Stimulated activated CD8-positive, alpha-beta memory T cell treated with anti-CD3 and anti-CD28 coated beads, Interleukin-4, amount 100 ng/mL, for 48 hours (primary cell): ENCODE measurements at regions not wholly inside any gene's neighbourhood (a gene's known extent, or its start where the extent isn't known, plus 50 kb on each side); places are given as distances from the start of the nearest gene placed in this dataset.
"Not testable (repeated sequence)": the region's sequence is repeated elsewhere in the genome, so short reads cannot be mapped to it uniquely, and the experiment has no call there.

Experiments used
- DNase-seq: peaks from one replicate; pipeline ENCODE4 v3.0.0-alpha.2; 2020

DNA sequence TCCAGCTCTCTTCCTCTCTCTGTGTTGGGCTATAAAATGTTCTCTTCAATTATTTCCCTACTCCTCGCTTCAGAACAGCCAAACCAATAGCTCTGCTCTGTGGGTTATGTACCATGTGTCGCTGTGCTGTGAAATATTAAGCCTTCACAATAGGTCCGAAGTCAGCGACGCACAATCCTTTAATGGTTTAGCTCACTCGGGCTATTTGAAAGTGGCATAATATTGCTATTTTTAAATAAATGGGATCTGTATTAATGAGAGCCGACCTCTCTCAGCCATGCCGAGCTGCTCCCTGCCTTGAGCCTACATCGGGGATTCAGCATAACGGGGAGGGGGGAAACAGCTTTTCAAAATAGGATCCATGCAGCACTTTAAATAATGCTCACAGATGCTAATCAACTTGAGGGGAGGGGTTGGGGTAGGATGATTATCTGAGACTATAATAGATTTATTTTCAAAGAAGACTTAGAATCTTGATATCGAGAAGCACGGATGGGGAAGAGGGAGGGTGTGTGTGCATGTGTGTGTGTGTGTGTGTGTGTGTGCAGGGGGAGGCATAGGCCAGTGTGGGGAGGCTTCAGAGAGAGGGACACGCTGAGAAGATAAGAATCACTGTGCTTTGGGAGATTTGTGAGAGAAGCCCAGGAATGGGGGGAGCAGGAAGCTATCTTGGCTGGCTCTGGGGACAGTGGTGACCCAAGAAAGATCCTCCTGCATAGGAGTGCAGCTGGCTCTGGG lies 271.5 kb downstream of the NXPE2 start:
- DNase-seq, result no peak

DNA sequence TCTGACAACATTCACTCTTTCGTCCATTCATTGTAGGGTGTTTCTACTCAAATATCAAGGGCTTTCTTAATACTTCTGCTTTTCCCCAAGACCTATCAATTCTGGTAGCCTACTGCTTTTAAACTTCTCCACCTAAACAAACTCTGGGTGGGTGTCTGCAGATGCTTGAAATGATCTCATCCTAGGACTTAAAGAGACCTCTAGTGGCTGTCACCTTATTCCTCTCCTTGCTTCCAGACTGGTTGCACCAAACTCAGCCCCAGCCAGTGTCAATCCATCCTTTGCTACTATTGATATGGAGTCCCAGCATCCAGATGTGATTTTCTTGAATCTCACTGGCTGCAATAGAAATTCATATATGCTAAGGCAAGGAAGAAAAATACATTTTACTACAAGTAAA lies 274.7 kb downstream of the NXPE2 start:
- DNase-seq, result no peak

DNA sequence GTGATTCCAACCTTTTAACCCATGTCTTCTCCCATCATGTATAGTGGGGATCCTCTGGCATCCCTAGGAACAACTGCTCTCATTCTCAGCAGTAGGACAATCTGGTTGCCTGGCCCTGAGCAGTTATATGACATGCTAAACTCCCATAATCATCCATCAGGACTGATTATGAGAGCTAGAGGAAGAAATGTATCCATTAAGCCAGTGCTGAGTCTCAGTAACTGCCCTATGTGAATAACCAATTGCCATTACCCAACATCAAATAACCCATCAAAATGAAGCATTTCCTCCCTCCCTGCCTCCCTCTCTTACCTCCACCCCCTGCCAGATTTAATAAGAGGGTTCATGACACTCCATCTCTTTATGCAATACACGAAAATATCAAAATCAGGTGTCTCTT lies 277.6 kb downstream of the NXPE2 start:
- no peak for DNase-seq

DNA sequence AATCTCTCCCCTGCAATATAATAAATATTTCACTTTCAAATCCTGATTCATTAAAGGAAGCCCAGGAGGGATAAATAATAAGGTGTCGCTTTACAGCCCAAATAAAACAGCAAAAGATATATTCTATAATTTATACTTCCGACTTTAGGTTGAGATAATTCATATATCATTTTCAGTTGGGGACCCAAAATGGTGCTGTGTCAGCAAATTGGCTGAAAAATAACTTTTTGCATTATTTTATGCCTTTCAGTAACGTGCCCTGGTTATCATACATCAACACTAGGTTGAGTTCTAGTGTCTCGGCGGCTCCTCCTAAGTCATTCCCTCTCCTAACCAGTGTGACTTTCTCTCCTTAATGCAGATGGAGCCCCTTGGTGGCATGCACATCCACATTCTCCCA lies 278.2 kb downstream of the NXPE2 start:
- DNase-seq, result no peak

DNA sequence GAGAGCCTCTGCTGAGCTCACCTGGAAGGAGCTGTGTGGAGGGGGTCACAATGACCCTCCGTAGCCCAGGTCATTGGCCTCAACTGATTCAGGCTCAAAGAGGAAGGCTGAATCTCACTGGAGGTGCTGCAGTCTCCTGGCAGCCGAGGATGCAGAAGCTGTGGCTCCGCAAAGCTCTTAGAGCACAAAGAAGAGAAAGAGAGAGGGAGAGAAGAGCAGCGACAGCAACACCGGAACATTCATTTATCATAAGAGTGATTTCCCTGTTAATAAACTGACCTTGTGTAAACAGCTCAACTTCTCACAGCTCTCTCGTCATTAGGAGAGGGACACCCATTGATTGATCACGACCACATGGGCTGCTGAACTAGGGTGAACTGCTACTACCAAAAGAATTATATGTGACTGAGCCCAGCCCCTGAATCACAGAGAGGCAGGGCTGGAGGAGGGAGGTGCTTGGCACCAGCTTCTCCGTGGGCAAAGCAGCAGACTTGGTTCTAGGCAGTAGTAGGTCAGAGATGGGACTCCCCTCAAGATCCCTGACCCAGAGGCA lies 281.7 kb downstream of the NXPE2 start:
- DNase-seq, result no peak

DNA sequence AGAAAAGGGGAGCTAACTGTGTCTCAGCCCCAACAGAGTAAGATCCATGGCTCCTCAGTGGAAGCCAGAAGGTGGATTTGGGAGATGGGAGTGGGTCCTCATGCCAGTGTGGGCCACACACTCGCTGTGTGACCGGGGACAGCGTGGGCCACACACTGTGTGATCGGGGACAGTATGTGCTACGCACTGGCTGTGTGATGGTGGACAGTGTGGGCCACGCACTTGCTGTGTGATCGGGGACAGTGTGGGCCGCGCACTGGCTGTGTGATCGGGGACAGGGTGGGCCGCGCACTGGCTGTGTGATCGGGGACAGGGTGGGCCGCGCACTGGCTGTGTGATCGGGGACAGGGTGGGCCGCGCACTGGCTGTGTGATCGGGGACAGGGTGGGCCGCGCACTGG lies 282.5 kb downstream of the NXPE2 start:
- DNase-seq, result not testable (repeated sequence)

DNA sequence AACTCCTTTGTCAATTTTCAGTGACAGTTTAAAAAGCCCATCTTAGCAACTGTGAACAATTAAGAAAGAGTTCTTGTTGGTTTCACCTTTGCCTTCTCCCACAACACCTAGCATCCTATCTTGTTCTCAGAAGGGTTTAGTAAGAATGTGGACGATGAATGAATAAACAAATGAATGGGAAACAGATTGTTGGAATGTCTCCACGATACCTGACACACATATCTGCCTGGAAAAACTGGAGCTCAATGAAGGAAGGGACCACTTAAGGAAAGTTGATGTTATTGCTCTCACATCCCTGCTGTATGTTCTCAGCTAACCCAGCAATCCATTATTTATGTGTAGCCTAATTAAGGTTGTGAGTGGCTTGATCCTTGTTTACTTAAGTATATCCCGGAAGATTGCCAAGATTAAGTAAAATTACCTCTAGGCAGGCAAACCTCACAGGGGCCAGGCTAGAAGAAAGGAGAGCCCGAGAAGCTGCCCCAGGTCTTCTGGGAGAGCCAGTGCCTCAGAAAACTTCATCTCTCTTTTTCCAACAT lies 286.4 kb downstream of the NXPE2 start:
- no peak for DNase-seq

DNA sequence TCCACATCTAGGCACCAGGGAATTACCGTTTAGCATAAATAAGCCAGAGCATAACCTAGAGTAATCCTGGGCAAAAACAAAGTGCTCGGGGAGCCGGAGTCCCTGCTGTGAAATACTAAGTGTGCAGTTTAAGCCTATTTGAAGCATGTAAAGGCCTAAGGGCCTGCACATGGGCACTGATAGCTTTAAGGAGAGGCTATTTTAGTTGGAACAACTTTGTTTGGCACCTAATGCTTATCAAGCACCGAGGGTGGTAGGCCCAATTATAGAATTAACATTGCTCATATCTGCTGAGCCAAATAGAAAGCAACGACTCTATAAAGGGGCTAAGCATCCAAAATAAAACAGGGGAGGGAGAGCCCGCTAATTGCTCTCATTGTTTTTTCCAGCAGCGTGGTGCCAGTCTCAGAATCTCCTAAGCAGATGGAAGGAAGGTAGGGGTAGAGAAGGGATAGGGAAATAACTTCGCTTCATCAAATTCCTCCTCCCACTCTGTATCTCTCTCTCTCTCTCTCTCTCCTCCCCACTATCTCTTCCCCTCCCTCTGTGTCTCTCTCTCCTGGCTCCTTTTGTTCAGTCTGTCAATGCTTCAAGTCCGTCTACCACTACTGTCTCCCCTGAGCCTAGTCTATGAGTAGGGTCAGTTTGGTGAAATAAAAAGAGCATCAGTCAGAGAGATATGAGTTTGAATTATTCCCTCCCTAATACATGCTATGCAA lies 292.8 kb downstream of the NXPE2 start:
- no peak for DNase-seq

DNA sequence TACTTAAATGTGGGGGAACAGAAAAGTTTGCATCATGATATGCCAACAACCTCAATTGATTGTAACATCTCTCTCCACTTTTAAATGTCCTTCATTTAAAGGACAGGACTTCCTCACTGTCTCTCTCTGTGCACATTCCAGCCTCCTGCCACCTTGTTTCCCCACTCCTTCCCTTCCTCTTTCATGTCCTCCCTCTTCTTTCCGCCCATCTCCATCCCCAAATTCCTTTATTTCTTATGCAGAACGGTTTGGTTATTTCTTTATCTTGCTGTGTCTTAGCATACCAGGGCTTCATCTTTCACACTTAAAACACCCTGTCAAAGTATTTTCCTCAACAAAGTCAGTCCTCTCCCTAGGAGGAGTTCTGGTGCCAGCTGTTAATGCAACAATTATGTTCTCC lies 293.8 kb downstream of the NXPE2 start:
- DNase-seq, result no peak

DNA sequence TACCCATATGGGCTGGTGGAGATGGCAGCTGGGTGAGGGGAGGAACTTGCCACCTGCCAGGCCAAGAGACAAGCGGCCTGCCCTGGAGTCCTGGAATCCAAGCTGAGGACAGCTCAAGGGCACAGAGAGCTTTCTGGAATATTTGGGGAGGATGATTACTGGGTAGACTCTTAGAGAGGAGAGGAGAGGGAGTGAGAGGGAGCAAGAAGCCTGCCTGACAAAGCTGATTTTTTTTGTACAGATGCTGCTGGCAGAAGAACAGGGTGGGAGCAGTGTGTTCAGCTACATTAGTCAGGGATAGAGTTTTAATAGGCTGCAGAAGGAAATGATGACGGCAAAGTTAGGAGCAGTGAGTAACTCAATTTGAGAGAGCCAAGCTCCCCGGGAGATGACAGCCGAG lies 299.3 kb downstream of the NXPE2 start:
- no peak for DNase-seq

DNA sequence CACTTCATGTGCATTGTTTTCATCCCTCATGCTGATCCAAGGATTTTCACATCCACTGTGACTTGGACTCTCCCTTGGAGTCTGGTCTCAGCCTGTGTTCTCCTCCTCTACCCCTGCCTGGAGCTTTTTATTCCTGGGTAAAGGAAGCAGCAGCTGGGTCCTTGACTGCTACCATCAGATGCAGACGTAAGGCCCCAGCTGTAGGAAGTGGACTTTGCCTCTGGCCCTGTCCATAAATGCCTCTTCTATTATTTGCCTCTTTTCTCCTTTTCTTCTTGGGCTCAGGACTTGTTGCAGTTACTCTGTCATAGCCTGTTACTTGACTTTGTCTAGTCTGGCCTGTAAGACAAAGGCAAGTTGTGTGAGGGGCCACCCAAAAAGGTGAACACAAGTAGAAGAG lies 303.8 kb downstream of the NXPE2 start:
- DNase-seq, result no peak

DNA sequence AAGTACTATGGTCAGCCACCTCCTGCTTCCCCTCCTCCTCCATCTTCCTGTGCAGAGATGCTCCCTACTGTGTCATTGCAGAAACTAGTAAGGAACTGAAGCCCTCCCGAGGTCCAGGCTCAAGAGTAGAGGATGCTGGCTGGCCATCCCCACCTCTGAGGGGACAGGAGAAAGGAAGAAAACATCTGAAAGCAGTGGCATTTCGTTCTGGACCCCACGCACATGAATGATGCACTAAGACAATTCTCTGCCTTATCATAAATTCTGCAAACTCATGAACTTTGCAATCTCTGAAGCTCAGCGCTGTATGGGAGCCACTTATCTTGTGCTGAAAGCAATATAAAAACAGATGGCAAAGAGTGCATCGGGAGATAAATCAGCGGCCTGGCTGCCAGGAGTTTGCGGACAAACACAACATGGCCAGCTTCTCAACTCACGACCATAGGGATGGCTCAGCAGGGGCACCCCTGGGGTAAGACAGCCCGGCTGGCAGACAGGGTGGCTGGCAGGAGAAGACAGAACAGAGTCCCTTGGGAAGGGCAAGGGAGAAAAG lies 306.4 kb downstream of the NXPE2 start:
- DNase-seq, result no peak

DNA sequence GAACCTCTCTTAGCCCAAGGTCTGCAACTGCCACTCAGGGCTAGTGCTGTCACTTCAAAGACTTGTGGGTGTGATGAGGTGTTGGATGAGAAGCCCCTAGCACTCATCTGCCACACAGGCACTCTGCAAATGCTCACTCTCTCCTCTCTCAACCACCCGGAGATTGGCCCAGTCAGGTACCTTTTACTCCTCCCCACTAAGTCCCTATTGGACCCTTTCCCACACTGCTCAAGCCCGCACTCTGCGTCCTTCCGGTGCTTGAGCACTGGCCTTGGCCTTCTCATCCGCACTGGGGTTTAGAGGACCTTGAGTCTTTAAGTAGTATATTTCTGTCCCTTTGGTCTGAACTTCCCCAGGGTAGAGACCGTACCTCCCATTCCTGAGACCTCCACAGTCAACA lies 308.0 kb downstream of the NXPE2 start:
- DNase-seq, result no peak

DNA sequence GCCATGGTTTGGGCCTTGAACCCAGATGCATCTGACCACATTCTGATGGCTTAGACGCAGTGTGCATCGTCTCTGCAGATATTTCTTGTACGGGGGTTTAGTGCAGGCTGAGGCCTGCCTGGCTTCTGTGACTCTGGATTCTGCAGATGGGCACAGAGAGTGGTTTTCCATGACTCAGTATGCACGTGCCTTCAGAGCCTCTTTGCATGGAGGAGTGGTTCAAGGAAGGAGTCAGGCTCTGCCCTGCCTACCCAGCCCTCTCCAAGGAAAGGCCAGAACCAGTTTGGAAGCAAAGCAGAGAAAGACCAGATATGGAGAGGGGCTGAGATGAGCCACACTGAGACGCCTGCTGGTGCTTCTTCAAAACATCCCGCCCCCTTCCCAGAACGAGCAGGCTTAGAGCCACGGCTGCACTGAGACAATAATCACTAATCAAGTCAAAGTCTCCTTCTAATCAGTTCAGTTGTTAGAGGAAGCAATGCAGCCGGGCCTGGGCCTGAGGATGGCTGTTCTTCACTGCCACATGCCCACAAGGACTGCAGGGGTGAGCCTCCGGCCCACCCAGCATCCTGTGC lies 308.9 kb downstream of the NXPE2 start:
- no peak for DNase-seq

DNA sequence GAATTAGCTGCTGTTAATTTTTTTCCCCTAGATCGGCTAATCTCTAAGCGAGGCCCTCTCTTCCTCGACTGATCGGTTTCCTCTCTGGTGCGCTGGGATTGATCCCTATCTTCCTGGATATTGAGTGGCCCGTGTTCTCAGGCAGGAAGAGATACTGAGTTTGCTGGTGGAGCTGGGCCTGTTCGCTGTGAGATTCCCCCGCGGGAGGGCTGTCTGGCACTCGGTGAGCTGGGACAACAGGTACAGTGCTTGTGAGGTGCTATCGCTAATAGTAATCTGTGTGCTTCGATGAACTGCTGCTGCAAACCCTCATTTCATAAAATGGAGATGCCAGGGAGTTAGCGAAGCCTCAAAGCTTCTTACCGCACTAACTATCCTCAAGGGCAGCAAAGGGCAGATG lies 310.3 kb downstream of the NXPE2 start:
- DNase-seq, result no peak

DNA sequence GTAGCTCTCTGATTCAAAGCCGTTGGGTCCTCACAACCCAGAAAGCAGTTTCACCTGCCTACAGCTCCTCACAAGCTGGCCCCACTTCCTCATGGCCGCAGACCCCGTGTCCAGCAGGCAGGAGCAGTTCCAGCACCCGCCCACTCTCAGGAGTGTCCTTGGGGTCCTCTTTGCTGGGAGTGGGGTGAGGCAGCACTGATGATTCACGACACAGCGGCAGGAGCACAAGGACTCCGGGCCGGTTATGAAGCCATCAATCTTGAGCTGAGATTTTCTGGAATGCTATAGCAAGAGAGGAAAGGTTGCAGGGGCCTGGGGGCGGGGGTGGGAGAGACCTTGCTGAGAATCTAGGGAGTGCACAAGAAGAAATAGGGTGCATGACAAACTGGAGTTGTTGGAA lies 311.2 kb downstream of the NXPE2 start:
- no peak for DNase-seq

DNA sequence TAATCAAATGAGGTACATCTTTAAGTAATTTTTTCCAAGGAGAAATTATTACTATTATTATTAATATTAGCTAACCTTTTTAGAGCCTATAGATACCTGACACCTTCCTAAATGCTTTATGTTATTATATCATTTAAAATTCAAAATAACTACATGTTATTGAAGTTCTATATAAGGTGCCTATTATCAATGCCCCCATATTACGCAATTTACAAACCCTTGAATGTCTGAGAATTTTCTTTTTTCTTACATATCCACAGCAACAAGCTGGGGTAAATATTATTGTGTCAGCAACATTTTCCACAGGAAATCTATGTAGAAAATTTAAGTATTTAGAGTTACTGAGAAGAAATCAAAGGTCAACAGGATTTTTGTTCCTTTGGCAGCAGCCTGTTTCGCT lies 327.3 kb downstream of the NXPE2 start:
- no peak for DNase-seq

DNA sequence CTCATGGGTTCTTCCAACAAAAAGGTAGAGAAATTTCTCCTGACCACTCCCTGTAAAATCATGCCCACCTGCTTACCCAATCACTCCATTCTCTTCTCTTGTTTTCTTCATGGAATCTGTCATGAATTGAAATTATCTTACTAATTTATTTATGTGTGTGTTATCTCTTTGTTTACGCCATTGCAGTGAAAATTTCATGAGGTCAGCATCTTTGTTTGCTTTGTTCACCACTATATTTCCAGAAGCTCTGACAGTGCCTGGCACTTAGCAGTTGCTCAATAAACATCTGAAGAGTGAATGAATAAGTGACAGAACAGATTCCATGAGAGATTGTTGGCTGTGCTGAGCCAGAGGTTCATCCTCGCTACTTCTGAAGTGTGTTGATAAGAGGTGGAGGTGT lies 329.5 kb downstream of the NXPE2 start:
- no peak for DNase-seq

DNA sequence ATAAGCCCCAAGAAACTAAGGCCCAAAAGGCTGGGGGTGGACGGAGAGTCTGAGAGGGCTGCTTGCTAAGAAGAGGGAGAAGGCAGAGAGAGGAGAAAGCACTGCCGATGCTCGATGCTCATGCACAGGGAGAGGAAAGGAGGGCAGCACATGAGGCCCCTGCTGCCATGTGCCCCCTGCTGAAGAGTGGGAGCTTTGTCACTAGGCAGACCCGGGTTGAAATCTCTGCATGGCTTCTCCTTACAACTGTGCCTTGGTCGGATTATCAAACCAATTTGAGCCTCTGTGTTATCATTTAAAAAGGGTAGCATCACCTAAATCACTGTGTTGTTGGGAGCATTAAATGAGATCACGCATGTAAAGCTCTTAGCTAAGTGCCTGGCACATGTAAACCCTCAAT lies 330.5 kb downstream of the NXPE2 start:
- DNase-seq, result no peak

DNA sequence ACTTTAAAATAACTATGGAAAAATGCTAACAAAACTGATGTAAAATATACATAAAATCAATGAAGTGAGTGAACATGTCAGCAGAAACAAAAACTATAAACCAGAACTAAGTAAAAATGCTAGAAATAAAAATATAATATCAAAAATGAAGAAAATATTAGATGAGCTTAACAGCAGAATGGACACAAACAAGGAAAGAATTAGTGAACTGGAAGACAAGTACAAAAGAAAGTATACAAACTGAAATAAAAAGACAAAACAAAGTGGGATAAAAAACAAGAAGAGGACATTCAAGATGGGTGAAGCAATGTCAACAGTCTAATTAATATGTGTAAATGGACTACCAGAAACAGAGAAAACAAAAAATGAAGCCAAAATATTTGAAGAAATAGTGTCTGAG lies 339.2 kb downstream of the NXPE2 start:
- no peak for DNase-seq

DNA sequence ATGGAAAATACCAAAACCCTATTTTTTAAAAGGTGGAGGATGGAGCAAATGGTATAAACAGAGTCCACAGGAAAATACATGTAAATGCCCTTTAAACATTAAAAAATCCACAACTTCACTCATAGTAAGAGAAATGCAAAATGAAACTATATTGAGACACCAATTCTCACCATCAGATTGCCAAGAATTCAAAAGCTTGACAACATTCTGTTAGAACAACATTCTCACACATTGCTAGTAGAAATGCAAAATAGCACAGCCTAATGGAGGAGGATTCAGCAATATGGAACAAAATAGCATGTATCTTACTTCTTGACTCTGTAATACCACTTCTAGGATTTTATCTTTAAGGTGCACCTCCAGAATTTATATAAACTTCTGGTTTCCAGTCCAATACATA lies 351.8 kb downstream of the NXPE2 start:
- no peak for DNase-seq

DNA sequence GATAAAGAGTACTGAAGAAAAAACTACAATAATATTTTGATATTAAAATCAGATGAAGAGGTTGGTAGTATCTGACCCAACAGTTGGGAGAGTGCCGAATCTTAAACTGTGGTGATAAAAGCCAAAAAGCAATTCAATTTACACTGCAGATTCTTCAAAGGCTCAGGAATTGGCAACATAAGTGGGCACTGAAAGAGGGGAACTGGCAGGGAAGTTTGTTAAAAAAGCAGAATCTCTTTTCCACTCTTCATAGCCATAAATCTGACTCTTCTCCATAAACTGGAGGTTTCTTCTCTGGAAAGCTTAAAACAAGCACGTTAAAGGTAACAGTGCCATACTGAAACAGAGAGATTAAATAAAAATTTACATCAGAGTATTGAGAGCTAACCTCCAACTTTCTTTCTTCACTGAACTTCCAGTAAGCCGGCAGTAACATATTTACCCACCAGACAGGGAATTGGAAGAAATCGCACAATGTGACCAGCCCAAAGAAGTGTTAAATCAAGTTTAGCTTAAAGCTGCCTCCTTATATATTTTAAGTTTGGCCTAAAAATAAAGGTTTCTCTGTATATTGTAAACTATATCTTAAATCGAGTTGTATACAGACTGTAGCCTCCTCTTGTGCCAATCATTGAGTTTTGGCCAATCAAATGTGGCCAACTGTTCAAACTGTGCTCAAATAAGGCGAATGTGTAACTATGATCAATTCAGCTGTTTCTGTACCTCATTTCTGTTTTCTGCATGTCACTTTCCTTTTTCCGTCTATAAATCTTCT lies 358.3 kb downstream of the NXPE2 start:
- no peak for DNase-seq

DNA sequence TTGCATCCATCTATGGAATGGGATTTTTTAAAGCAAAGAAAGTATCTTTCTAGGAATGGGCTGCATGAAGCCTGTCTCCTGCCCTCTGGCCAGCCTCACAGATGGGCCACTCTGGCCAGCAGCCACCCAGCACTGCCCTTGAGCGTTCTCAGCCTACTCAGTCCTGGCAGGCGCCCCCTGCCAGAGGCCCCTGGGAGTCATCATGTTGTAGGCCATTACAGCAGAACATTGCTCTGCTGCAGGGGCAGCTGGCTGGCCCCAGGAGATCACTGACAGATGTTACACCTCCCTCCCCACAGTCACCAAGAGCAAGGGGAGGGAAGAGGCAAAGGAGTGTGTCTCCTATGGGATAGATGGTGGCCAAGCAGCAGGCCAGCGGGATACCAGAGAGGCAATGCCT lies 363.7 kb downstream of the NXPE2 start:
- no peak for DNase-seq
